Endothelial cell of umbilical vein (primary cell): ENCODE measurements at regions not wholly inside any gene's neighbourhood (a gene's known extent, or its start where the extent isn't known, plus 50 kb on each side); places are given as distances from the start of the nearest gene placed in this dataset.
A peak's percentile ranks its signal among the peaks of the same experiment; 100 is the strongest.

Source experiments
- BruUV-seq: library from RNA; stranded (reverse); fragments of 400-500 nt; replicated peaks from 2 replicates; lab custom pipeline; 2021; lab: Mats Ljungman, UMichigan
- CTCF ChIA-PET: fragments of 300-600, 350-600 bp; sonication (Branson Sonifier 250); formaldehyde crosslinking; loops from one replicate; lab custom pipeline; 2021; ENCODE audit warnings: antibody characterized with exemption, inconsistent platforms; lab: Charles Lee
- POLR2A ChIA-PET: fragments of 300-600, 350-600 bp; sonication (Branson Sonifier 250); formaldehyde crosslinking; loops from one replicate; lab custom pipeline; 2021; ENCODE audit warnings: antibody characterized with exemption, inconsistent platforms; lab: Charles Lee
- DNase-seq: peaks from one replicate; pipeline ENCODE4 v3.0.0-alpha.2; 2011; ENCODE audit warnings: low read depth, low spot score
- FAIRE-seq: peaks from 2 replicates; lab custom pipeline; 2011; peaks lifted over from hg19 to GRCh38; lab: Jason Lieb, UNC
- H2AFZ ChIP-seq: 2 replicates; pipeline ENCODE4 v1.6.0; 2012; ENCODE audit warnings: low read depth, low read length, control low read depth, inconsistent platforms
- H3K27ac ChIP-seq: 2 replicates; pipeline ENCODE4 v1.5.1; 2011; ENCODE audit warnings: low read depth, mild to moderate bottlenecking, control low read depth, low read length, moderate library complexity; ENCODE audit not compliant: insufficient read depth
- H3K27me3 ChIP-seq, 2 experiments: 2 replicates each; pipeline versions ENCODE4 v1.6.0 to v1.6.1; 2011; ENCODE audit warnings: low read length in 2 of 2, mixed read lengths in 1 of 2; ENCODE audit not compliant: control insufficient read depth in 2 of 2, insufficient read depth in 2 of 2
- H3K36me3 ChIP-seq, 2 experiments: 2 replicates in 1 of 2; 3 replicates in 1 of 2; pipeline ENCODE4 v1.5.1; 2011; ENCODE audit warnings: low read length in 2 of 2, mild to moderate bottlenecking in 1 of 2, moderate library complexity in 1 of 2; ENCODE audit not compliant: control insufficient read depth in 2 of 2, insufficient read depth in 2 of 2; ENCODE audit errors: extremely low read depth in 1 of 2
- H3K4me1 ChIP-seq: 3 replicates; pipeline ENCODE4 v1.5.1; 2011; ENCODE audit warnings: mild to moderate bottlenecking, low read length; ENCODE audit not compliant: control insufficient read depth, insufficient read depth; ENCODE audit errors: extremely low read depth
- H3K4me2 ChIP-seq: 2 replicates; pipeline ENCODE4 v1.6.1; 2011; ENCODE audit warnings: low read length, control low read depth, mixed read lengths; ENCODE audit not compliant: insufficient read depth
- H3K4me3 ChIP-seq, 3 experiments: fragments of 200-600 bp in 1 of 3; sonication (generic), shearing (Covaris generic) in 1 of 3; replicated peaks in 1 of 3; 2 replicates each; pipeline ENCODE4 v1.5.1; 2011 to 2016; ENCODE audit warnings: control low read depth in 3 of 3, low read length in 3 of 3, mild to moderate bottlenecking in 2 of 3, inconsistent platforms in 1 of 3, low read depth in 1 of 3, moderate library complexity in 1 of 3; ENCODE audit not compliant: insufficient read depth in 1 of 3
- H3K79me2 ChIP-seq: 2 replicates; pipeline ENCODE4 v1.6.0; 2012; ENCODE audit warnings: low read length, inconsistent platforms; ENCODE audit not compliant: control insufficient read depth, insufficient read depth
- H3K9ac ChIP-seq: replicated peaks from 2 replicates; pipeline ENCODE3; 2011; ENCODE audit warnings: low read length, control low read depth; ENCODE audit not compliant: insufficient read depth; ENCODE audit errors: extremely low read depth
- H3K9me1 ChIP-seq: replicated peaks from 3 replicates; pipeline ENCODE4 v1.6.0; 2011; ENCODE audit warnings: mild to moderate bottlenecking, low read length; ENCODE audit not compliant: control insufficient read depth, insufficient read depth; ENCODE audit errors: extremely low read depth
- H3K9me3 ChIP-seq: replicated peaks from 2 replicates; pipeline ENCODE4 v1.5.1; 2012; ENCODE audit warnings: low read length, inconsistent platforms; ENCODE audit not compliant: control insufficient read depth, insufficient read depth
- H4K20me1 ChIP-seq: replicated peaks from 2 replicates; pipeline ENCODE3; 2011; ENCODE audit warnings: mild to moderate bottlenecking, low read length; ENCODE audit not compliant: control insufficient read depth, insufficient read depth; ENCODE audit errors: extremely low read depth
- EZH2 ChIP-seq: IDR thresholded peaks from 2 replicates; pipeline ENCODE4 v1.6.1; 2012; ENCODE audit warnings: borderline replicate concordance, low read depth, mild to moderate bottlenecking, moderate library complexity, low read length, inconsistent platforms; ENCODE audit not compliant: severe bottlenecking
- MYC ChIP-seq: IDR thresholded peaks from one replicate; pipeline ENCODE4 v1.6.1; 2011; ENCODE audit warnings: mild to moderate bottlenecking, low read depth, low read length
- POLR2A ChIP-seq: IDR thresholded peaks from 2 replicates; pipeline ENCODE4 v1.6.1; 2012; ENCODE audit warnings: low read depth, mild to moderate bottlenecking, control low read depth, low read length
- dilution Hi-C: fragments of 300-500 bp; cut with MboI; formaldehyde crosslinking; loops from one replicate; pipeline ENCODE4 v1.15.0; 2019; ENCODE audit warnings: low sequenced_read_pairs; ENCODE audit not compliant: extremely low pct_ligation_motif_present
- intact Hi-C: fragments of 100-400 bp; cut with micrococcal nuclease; formaldehyde crosslinking; loops from one replicate; pipeline ENCODE4 v1.10.0; 2022
- TF ChIP-seq, protein P1 (sequence below), 2 donors: IDR thresholded peaks; 1 replicate in 1 of 2; 2 replicates in 1 of 2; pipeline ENCODE4 v1.5.1; 2011; ENCODE audit warnings: low read length in 2 of 2, mild to moderate bottlenecking in 2 of 2, moderate library complexity in 2 of 2, control low read depth in 1 of 2, inconsistent platforms in 1 of 2, low read depth in 1 of 2; ENCODE audit not compliant: insufficient read depth in 1 of 2; ENCODE audit errors: extremely low read depth in 1 of 2
- TF ChIP-seq, protein P2 (sequence below): IDR thresholded peaks from 2 replicates; pipeline ENCODE4 v1.6.1; 2011; ENCODE audit not compliant: insufficient read depth, insufficient read length

DNA sequence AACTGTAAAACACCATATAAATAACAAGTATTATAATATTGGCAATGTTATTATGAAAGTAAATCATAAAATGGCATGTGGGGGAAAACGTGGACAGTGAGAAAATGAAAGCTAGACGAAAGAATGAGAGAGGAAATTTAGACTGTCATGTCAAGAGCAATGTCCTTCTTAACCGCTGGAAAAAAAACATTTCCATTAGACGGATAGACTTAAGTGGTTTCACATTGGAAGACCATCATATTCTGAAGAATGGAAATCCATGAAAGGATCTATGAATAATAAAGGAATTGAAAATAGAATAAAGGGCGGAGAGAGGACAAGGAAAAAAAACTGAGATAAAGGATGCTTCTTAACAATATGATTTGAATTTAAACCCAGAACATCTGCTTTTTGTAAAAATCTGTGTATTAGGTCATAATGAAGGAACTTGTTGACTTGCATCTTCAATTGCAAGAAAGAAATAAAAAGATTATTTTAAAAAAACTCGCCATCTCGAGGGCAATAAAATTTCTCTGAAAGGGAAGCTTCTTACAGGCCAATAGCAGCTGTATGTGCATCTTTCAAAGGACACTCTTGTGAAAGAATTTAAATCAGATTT, 90.6 kb downstream of the SPRY2 start:
- no TSS peak for BruUV-seq
- Histone ChIP-seq H3K9ac (no peak overlapping the region), H3K36me3 (no peaks in the 10 kb centered on the region), H4K20me1 (no peaks in the 10 kb centered on the region), H3K27ac (no peak overlapping the region), H3K4me3 (no peak overlapping the region), H3K4me1 (peaks cover under 1% of the 10 kb centered on the region), H2AFZ (no peak overlapping the region), H3K79me2 (no peaks in the 10 kb centered on the region), H3K27me3 (no peaks in the 10 kb centered on the region), H3K9me1 (no peaks in the 10 kb centered on the region), H3K9me3 (no peaks in the 10 kb centered on the region), H3K4me2 (peak overlapping the region; percentile 75)
- CTCF ChIA-PET = interaction anchor here (0.6 to 1.5 kb wide), 2 partner anchors 15 to 47 kb away, joined by 3 read pairs; no protein-coding TSS in a partner anchor
- POLR2A ChIA-PET = no interaction called here
- dilution Hi-C loops (no loop called here), intact Hi-C loops (no loop called here)
- TF ChIP-seq, protein P1, sequence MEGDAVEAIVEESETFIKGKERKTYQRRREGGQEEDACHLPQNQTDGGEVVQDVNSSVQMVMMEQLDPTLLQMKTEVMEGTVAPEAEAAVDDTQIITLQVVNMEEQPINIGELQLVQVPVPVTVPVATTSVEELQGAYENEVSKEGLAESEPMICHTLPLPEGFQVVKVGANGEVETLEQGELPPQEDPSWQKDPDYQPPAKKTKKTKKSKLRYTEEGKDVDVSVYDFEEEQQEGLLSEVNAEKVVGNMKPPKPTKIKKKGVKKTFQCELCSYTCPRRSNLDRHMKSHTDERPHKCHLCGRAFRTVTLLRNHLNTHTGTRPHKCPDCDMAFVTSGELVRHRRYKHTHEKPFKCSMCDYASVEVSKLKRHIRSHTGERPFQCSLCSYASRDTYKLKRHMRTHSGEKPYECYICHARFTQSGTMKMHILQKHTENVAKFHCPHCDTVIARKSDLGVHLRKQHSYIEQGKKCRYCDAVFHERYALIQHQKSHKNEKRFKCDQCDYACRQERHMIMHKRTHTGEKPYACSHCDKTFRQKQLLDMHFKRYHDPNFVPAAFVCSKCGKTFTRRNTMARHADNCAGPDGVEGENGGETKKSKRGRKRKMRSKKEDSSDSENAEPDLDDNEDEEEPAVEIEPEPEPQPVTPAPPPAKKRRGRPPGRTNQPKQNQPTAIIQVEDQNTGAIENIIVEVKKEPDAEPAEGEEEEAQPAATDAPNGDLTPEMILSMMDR (IDR thresholded peaks at IDR 0.05; ENCODE audit: extremely low read depth in 1 of 2, insufficient read depth in 1 of 2, low read depth in 1 of 2, low read length in 2 of 2) = no peak
- TF ChIP-seq POLR2A = no peak
- TF ChIP-seq EZH2 = no peak
- TF ChIP-seq MYC = no peak
- TF ChIP-seq, protein P2, sequence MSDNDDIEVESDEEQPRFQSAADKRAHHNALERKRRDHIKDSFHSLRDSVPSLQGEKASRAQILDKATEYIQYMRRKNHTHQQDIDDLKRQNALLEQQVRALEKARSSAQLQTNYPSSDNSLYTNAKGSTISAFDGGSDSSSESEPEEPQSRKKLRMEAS = no peak
- DNase-seq (peak; percentile 36), FAIRE-seq (no peak)
